Occipital lobe (tissue), 1 donor: ENCODE measurements at regions not wholly inside any gene's neighbourhood (a gene's known extent, or its start where the extent isn't known, plus 50 kb on each side); places are given as distances from the start of the nearest gene placed in this dataset.
"Not testable (repeated sequence)": the region's sequence is repeated elsewhere in the genome, so short reads cannot be mapped to it uniquely, and the experiment has no call there.

Source experiments
- DNase-seq: peaks from one replicate; lab custom pipeline; 2025; lab: John Stamatoyannopoulos, UW

- no peak for DNase-seq
These were observed 68.1 kb upstream of the IFFO2 start for GRCh38 chr1:19024532-19024931.

- DNase-seq = no peak
These were observed 67.3 kb upstream of the IFFO2 start for GRCh38 chr1:19023787-19024186.

GRCh38 chr1:19021845-19022244 is 65.4 kb upstream of the IFFO2 start:
- DNase-seq = no peak

- DNase-seq = not testable (repeated sequence)
These were observed 62.8 kb upstream of the IFFO2 start for GRCh38 chr1:19019288-19019687.

- DNase-seq = no peak
These were observed 59.0 kb upstream of the IFFO2 start for GRCh38 chr1:19015476-19015875.

- no peak for DNase-seq
These were observed 58.3 kb upstream of the IFFO2 start for GRCh38 chr1:19014765-19015164.

- DNase-seq = no peak
These were observed 57.5 kb upstream of the IFFO2 start for GRCh38 chr1:19013826-19014548.

GRCh38 chr1:19011845-19012231 is 55.4 kb upstream of the IFFO2 start:
- no peak for DNase-seq

- peak; percentile 20 for DNase-seq
These were observed 54.7 kb upstream of the IFFO2 start for GRCh38 chr1:19010995-19011844.

- DNase-seq = no peak
These were observed 54.0 kb upstream of the IFFO2 start for GRCh38 chr1:19010503-19010902.

- no peak for DNase-seq
These were observed 53.4 kb upstream of the IFFO2 start for GRCh38 chr1:19009882-19010321.

GRCh38 chr1:19009126-19009881 is 52.8 kb upstream of the IFFO2 start:
- no peak for DNase-seq

GRCh38 chr1:19007491-19008441 is 51.3 kb upstream of the IFFO2 start:
- no peak for DNase-seq

GRCh38 chr1:19006837-19007271 is 50.4 kb upstream of the IFFO2 start:
- no peak for DNase-seq
